ENCODE measurements at regions not wholly inside any gene's neighbourhood (a gene's known extent, or its start where the extent isn't known, plus 50 kb on each side); places are given as distances from the start of the nearest gene placed in this dataset.

- no peak for DNase-seq
These were observed 1677.0 kb upstream of the LRRTM1 start for GRCh38 chr2:81981585-81981984.

- no peak for DNase-seq
These were observed 1674.5 kb upstream of the LRRTM1 start for GRCh38 chr2:81979086-81979485.

- no peak for DNase-seq
These were observed 1672.4 kb upstream of the LRRTM1 start for GRCh38 chr2:81976998-81977397.

- no peak for DNase-seq
These were observed 1669.7 kb upstream of the LRRTM1 start for GRCh38 chr2:81974216-81974615.

GRCh38 chr2:81942876-81943275 is 1638.3 kb upstream of the LRRTM1 start:
- DNase-seq, result no peak

GRCh38 chr2:81942136-81942680 is 1637.7 kb upstream of the LRRTM1 start:
- no peak for DNase-seq

GRCh38 chr2:81940266-81940955 is 1635.9 kb upstream of the LRRTM1 start:
- DNase-seq, result no peak

- no peak for DNase-seq
These were observed 1633.4 kb upstream of the LRRTM1 start for GRCh38 chr2:81937944-81938343.

GRCh38 chr2:81903534-81903933 is 1599.0 kb upstream of the LRRTM1 start:
- DNase-seq, result no peak

- DNase-seq, result no peak
These were observed 1596.5 kb upstream of the LRRTM1 start for GRCh38 chr2:81901017-81901416.

- no peak for DNase-seq
These were observed 1591.2 kb upstream of the LRRTM1 start for GRCh38 chr2:81895620-81896250.

- DNase-seq, result no peak
These were observed 1590.0 kb upstream of the LRRTM1 start for GRCh38 chr2:81894451-81894990.

GRCh38 chr2:81876624-81877023 is 1572.1 kb upstream of the LRRTM1 start:
- no peak for DNase-seq

- DNase-seq, result no peak
These were observed 1567.5 kb upstream of the LRRTM1 start for GRCh38 chr2:81872006-81872405.

- DNase-seq, result no peak
These were observed 1565.6 kb upstream of the LRRTM1 start for GRCh38 chr2:81870119-81870518.

GRCh38 chr2:81858998-81859397 is 1554.4 kb upstream of the LRRTM1 start:
- DNase-seq, result no peak

GRCh38 chr2:81853341-81853740 is 1548.8 kb upstream of the LRRTM1 start:
- no peak for DNase-seq

GRCh38 chr2:81852651-81853050 is 1548.1 kb upstream of the LRRTM1 start:
- no peak for DNase-seq

- DNase-seq, result no peak
These were observed 1535.2 kb upstream of the LRRTM1 start for GRCh38 chr2:81839780-81840179.

- DNase-seq, result no peak
These were observed 1530.9 kb upstream of the LRRTM1 start for GRCh38 chr2:81835321-81836000.

- no peak for DNase-seq
These were observed 1482.3 kb upstream of the LRRTM1 start for GRCh38 chr2:81786811-81787210.

GRCh38 chr2:81767187-81767912 is 1462.8 kb upstream of the LRRTM1 start:
- no peak for DNase-seq

GRCh38 chr2:81747481-81748070 is 1443.0 kb upstream of the LRRTM1 start:
- DNase-seq, result no peak

Measured in NCI-H187 treated with DMSO at 0.1 percent for 48 hours (cell line).